Gastrocnemius medialis (tissue), 4 donors: ENCODE measurements at regions not wholly inside any gene's neighbourhood (a gene's known extent, or its start where the extent isn't known, plus 50 kb on each side); places are given as distances from the start of the nearest gene placed in this dataset.

ENCODE experiments used
- POLR2A ChIP-seq, 2 donors: fragments of 450-650 bp; IDR thresholded peaks; one replicate each; pipeline ENCODE4 v1.6.1; 2017; ENCODE audit warnings: antibody characterized with exemption in 2 of 2, mild to moderate bottlenecking in 2 of 2, moderate library complexity in 2 of 2
- TF ChIP-seq, protein P1 (sequence below), 5 experiments: fragments of 450-650 bp in 3 of 5; fragments of 200-600 bp in 2 of 5; sonication (generic) in 2 of 5; IDR thresholded peaks in 4 of 5; conservative IDR thresholded peaks in 1 of 5; 1 replicate in 4 of 5; 2 replicates in 1 of 5; pipeline ENCODE4 v1.5.1; 2016 to 2019; ENCODE audit warnings: antibody characterized with exemption in 5 of 5, mild to moderate bottlenecking in 3 of 5, moderate library complexity in 3 of 5

GRCh38 chr2:62642429-62643099, 62.9 kb upstream of the EHBP1 start:
- TF ChIP-seq, protein P1, sequence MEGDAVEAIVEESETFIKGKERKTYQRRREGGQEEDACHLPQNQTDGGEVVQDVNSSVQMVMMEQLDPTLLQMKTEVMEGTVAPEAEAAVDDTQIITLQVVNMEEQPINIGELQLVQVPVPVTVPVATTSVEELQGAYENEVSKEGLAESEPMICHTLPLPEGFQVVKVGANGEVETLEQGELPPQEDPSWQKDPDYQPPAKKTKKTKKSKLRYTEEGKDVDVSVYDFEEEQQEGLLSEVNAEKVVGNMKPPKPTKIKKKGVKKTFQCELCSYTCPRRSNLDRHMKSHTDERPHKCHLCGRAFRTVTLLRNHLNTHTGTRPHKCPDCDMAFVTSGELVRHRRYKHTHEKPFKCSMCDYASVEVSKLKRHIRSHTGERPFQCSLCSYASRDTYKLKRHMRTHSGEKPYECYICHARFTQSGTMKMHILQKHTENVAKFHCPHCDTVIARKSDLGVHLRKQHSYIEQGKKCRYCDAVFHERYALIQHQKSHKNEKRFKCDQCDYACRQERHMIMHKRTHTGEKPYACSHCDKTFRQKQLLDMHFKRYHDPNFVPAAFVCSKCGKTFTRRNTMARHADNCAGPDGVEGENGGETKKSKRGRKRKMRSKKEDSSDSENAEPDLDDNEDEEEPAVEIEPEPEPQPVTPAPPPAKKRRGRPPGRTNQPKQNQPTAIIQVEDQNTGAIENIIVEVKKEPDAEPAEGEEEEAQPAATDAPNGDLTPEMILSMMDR (IDR thresholded peaks at IDR 0.05 in 4 of 5, conservative IDR thresholded peaks at IDR 0.05 in 1 of 5), result no peak
- no peak for TF ChIP-seq POLR2A (IDR thresholded peaks at IDR 0.05)
